Uterus (tissue), 2 donors: ENCODE measurements at regions not wholly inside any gene's neighbourhood (a gene's known extent, or its start where the extent isn't known, plus 50 kb on each side); places are given as distances from the start of the nearest gene placed in this dataset.

Experiments
- POLR2A ChIP-seq, 2 donors: fragments of 450-650 bp; IDR thresholded peaks; one replicate each; pipeline ENCODE4 v1.6.1; 2016; ENCODE audit warnings: antibody characterized with exemption in 2 of 2, mild to moderate bottlenecking in 1 of 2, moderate library complexity in 1 of 2
- TF ChIP-seq, protein P1 (sequence below), 4 experiments: fragments of 200-600 bp in 2 of 4; fragments of 450-650 bp in 2 of 4; sonication (generic) in 2 of 4; IDR thresholded peaks; one replicate each; pipeline ENCODE4 v1.5.1; 2016 to 2019; ENCODE audit warnings: antibody characterized with exemption in 4 of 4, mild to moderate bottlenecking in 2 of 4, moderate library complexity in 1 of 4

DNA sequence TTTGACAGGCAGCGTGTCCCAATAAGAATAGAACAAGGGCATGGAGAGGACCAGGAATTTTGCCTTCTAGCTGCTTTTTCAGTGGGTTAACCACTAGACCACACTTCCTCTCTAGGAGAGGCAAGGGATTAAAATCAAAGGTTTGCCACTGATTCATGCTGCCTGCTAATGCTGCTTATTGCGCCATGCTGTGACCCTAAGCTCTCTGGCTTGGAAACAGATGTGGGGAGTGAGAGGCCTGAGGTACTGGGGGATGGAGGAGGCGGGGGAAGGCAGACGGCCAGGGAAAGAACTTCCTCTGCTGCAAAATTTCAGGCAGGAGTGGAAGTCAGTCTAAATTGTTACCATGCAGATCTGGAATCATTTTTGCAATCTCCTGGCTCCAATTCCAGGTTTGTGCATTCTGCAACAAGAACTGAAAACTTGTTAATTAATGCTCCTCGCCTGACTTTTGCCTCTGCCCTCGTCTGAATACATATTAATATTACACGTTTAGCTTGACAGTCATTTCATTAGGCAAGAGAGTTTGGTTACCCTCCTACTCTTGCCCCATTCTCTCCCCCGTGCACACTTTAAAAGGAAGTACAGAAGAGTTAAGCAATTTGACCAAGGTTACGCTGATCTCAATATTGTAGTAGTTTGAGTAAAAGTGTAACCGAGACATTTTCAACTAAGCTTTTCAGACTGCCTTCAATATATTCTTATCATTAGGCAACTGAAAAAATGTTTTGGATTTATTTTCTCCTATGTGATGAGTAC, 121.7 kb upstream of the SPRED1 start:
- TF ChIP-seq, protein P1, sequence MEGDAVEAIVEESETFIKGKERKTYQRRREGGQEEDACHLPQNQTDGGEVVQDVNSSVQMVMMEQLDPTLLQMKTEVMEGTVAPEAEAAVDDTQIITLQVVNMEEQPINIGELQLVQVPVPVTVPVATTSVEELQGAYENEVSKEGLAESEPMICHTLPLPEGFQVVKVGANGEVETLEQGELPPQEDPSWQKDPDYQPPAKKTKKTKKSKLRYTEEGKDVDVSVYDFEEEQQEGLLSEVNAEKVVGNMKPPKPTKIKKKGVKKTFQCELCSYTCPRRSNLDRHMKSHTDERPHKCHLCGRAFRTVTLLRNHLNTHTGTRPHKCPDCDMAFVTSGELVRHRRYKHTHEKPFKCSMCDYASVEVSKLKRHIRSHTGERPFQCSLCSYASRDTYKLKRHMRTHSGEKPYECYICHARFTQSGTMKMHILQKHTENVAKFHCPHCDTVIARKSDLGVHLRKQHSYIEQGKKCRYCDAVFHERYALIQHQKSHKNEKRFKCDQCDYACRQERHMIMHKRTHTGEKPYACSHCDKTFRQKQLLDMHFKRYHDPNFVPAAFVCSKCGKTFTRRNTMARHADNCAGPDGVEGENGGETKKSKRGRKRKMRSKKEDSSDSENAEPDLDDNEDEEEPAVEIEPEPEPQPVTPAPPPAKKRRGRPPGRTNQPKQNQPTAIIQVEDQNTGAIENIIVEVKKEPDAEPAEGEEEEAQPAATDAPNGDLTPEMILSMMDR (IDR thresholded peaks at IDR 0.05): no peak
- TF ChIP-seq POLR2A (IDR thresholded peaks at IDR 0.05): no peak
